ENCODE measurements at regions not wholly inside any gene's neighbourhood (a gene's known extent, or its start where the extent isn't known, plus 50 kb on each side); places are given as distances from the start of the nearest gene placed in this dataset.

GRCh38 chr1:87212431-87213134 is 116.1 kb upstream of the LMO4 start:
- TF ChIP-seq CTCF (IDR thresholded peaks at IDR 0.05): no peak
- TF ChIP-seq POLR2A (IDR thresholded peaks at IDR 0.05): no peak
- no peak for TF ChIP-seq EP300 (IDR thresholded peaks at IDR 0.05)
